HepG2 (cell line): ENCODE measurements at regions not wholly inside any gene's neighbourhood (a gene's known extent, or its start where the extent isn't known, plus 50 kb on each side); places are given as distances from the start of the nearest gene placed in this dataset.

ENCODE experiments used
- ATAC-seq: fragments of 200-7000 bp; cut with Tn5 transposase; 3 replicates; pipeline ENCODE4 v1.9.1; 2020; ENCODE audit warnings: mild to moderate bottlenecking, moderate library complexity
- BruUV-seq: library from RNA; stranded (reverse); fragments of 400-500 nt; replicated peaks from 2 replicates; lab custom pipeline; 2021; lab: Mats Ljungman, UMichigan
- CTCF ChIA-PET: fragments of 300-600 bp; formaldehyde crosslinking; extraction: SDS; loops from one replicate; lab custom pipeline; 2021; ENCODE audit warnings: low total read pairs, inconsistent platforms, low intra/inter-chr PET ratio; lab: Yijun Ruan, JAX
- POLR2A ChIA-PET: fragments of 350-600 bp; sonication (Branson Sonifier 250); formaldehyde crosslinking; loops from one replicate; lab custom pipeline; 2020; ENCODE audit warnings: antibody characterized with exemption, inconsistent platforms; lab: Yijun Ruan, JAX
- DNase-seq: peaks from one replicate; pipeline ENCODE4 v3.0.0-alpha.2; 2015; ENCODE audit warnings: low spot score
- FAIRE-seq: peaks from 3 replicates; lab custom pipeline; 2011; peaks lifted over from hg19 to GRCh38; lab: Jason Lieb, UNC
- H2AFZ ChIP-seq: one replicate; pipeline ENCODE4 v1.6.1; 2011; ENCODE audit warnings: low read length, inconsistent platforms
- H3K27ac ChIP-seq: fragments of 300-600 bp; 3 replicates; pipeline ENCODE4 v1.8.0; 2011; ENCODE audit warnings: mixed run types, mild to moderate bottlenecking, mixed read lengths, low read length, inconsistent platforms; ENCODE audit not compliant: insufficient read depth; ENCODE audit errors: extremely low read length
- H3K27me3 ChIP-seq, 2 experiments: fragments of 200-600 bp in 1 of 2; 2 replicates in 1 of 2; 3 replicates in 1 of 2; pipeline versions ENCODE4 v1.6.0 to v1.8.0; 2011; ENCODE audit warnings: low read length in 2 of 2, mild to moderate bottlenecking in 2 of 2, moderate library complexity in 2 of 2, inconsistent platforms in 1 of 2; ENCODE audit not compliant: insufficient read depth in 2 of 2, control insufficient read depth in 1 of 2
- H3K36me3 ChIP-seq, 2 experiments: fragments of 200-600 bp in 1 of 2; replicated peaks in 1 of 2; 2 replicates in 1 of 2; 3 replicates in 1 of 2; pipeline versions ENCODE4 v1.5.1 to v1.8.0; 2011; ENCODE audit warnings: low read length in 2 of 2, inconsistent platforms in 1 of 2; ENCODE audit not compliant: insufficient read depth in 2 of 2, control insufficient read depth in 1 of 2
- H3K4me1 ChIP-seq: 2 replicates; pipeline ENCODE4 v1.5.1; 2012; ENCODE audit warnings: low read length, inconsistent platforms; ENCODE audit not compliant: insufficient read depth
- H3K4me2 ChIP-seq: 2 replicates; pipeline ENCODE4 v1.6.0; 2011; ENCODE audit warnings: low read depth, low read length, inconsistent platforms
- H3K4me3 ChIP-seq, 3 experiments: fragments of 200-600 bp in 1 of 3; sonication (generic), shearing (Covaris generic) in 1 of 3; replicated peaks in 1 of 3; 2 replicates each; pipeline ENCODE4 v1.5.1; 2011 to 2016; ENCODE audit warnings: low read length in 3 of 3, inconsistent platforms in 2 of 3, low read depth in 2 of 3, mild to moderate bottlenecking in 2 of 3, control low read depth in 1 of 3, mixed read lengths in 1 of 3; ENCODE audit not compliant: insufficient read depth in 1 of 3
- H3K79me2 ChIP-seq: one replicate; pipeline ENCODE4 v1.6.1; 2011; ENCODE audit warnings: low read length, inconsistent platforms; ENCODE audit not compliant: insufficient read depth
- H3K9ac ChIP-seq: 2 replicates; pipeline ENCODE4 v1.6.0; 2011; ENCODE audit warnings: mild to moderate bottlenecking, low read depth, low read length, inconsistent platforms; ENCODE audit not compliant: insufficient read depth
- H3K9me3 ChIP-seq: 2 replicates; pipeline ENCODE4 v1.5.1; 2012; ENCODE audit warnings: mild to moderate bottlenecking, low read length
- H4K20me1 ChIP-seq: 2 replicates; pipeline ENCODE4 v1.6.0; 2011; ENCODE audit warnings: inconsistent platforms, mild to moderate bottlenecking, low read length, moderate library complexity; ENCODE audit not compliant: insufficient read depth
- DPF2 ChIP-seq: sonication (generic); formaldehyde crosslinking; IDR thresholded peaks from 2 replicates; pipeline ENCODE4 v1.4.0; 2020; ENCODE audit warnings: mild to moderate bottlenecking, low read depth, missing genetic modification reagents, borderline replicate concordance
- DRAP1 ChIP-seq: IDR thresholded peaks from 2 replicates; pipeline ENCODE4 v1.6.1; 2016; ENCODE audit warnings: missing genetic modification reagents, missing compliant biosample characterization
- FOXJ3 ChIP-seq: sonication (generic); formaldehyde crosslinking; IDR thresholded peaks from 2 replicates; pipeline ENCODE4 v1.4.0; 2020; ENCODE audit warnings: missing genetic modification reagents, mild to moderate bottlenecking, borderline replicate concordance
- HMG20A ChIP-seq: IDR thresholded peaks from 2 replicates; pipeline ENCODE4 v1.6.1; 2016; ENCODE audit warnings: borderline replicate concordance
- MXD4 ChIP-seq: IDR thresholded peaks from 2 replicates; pipeline ENCODE4 v1.6.1; 2016; ENCODE audit warnings: mild to moderate bottlenecking, missing biosample characterization, missing genetic modification reagents
- MYNN ChIP-seq: sonication (generic); formaldehyde crosslinking; IDR thresholded peaks from 2 replicates; pipeline ENCODE4 v1.4.0; 2020; ENCODE audit warnings: mild to moderate bottlenecking, low read depth, missing genetic modification reagents
- NFATC3 ChIP-seq: sonication (generic); formaldehyde crosslinking; IDR thresholded peaks from 2 replicates; pipeline ENCODE4 v1.5.1; 2020; ENCODE audit warnings: mild to moderate bottlenecking, missing genetic modification reagents
- ONECUT2 ChIP-seq: sonication (generic); formaldehyde crosslinking; IDR thresholded peaks from 2 replicates; pipeline ENCODE4 v1.4.0; 2020; ENCODE audit warnings: missing genetic modification reagents
- XBP1 ChIP-seq: sonication (generic); formaldehyde crosslinking; IDR thresholded peaks from 2 replicates; pipeline ENCODE4 v1.5.0; 2020; ENCODE audit warnings: missing genetic modification reagents
- ZIK1 ChIP-seq: sonication (generic); formaldehyde crosslinking; IDR thresholded peaks from 2 replicates; pipeline ENCODE4 v1.5.0; 2020; ENCODE audit warnings: mild to moderate bottlenecking, low read depth, missing genetic modification reagents, borderline replicate concordance
- ZMYM2 ChIP-seq: sonication (generic); formaldehyde crosslinking; IDR thresholded peaks from 2 replicates; pipeline ENCODE4 v1.8.0; 2022; ENCODE audit warnings: mild to moderate bottlenecking, missing genetic modification reagents
- ZNF563 ChIP-seq: sonication (generic); formaldehyde crosslinking; IDR thresholded peaks from 2 replicates; pipeline ENCODE4 v1.8.0; 2022; ENCODE audit warnings: mild to moderate bottlenecking, moderate library complexity, missing genetic modification reagents
- ZNF709 ChIP-seq: sonication (generic); formaldehyde crosslinking; IDR thresholded peaks from 2 replicates; pipeline ENCODE4 v1.5.0; 2020; ENCODE audit warnings: mild to moderate bottlenecking, missing genetic modification reagents
- WGBS: methylation state at CpG from one replicate; pipeline ENCODE4 v1.1.6; 2017; ENCODE audit warnings: low lambda C conversion rate; 5-methylcytosine and 5-hydroxymethylcytosine counted together
- in situ Hi-C: cut with HindIII; loops from 2 replicates; pipeline ENCODE4 v1.10.0; 2017; ENCODE audit warnings: low pct_unique_long_range_greater_than_20kb; ENCODE audit not compliant: extremely low pct_ligation_motif_present
- intact Hi-C: fragments of 100-400 bp; cut with micrococcal nuclease; formaldehyde crosslinking; loops from one replicate; pipeline ENCODE4 v1.10.0; 2022; ENCODE audit not compliant: unreplicated experiment
- TF ChIP-seq, protein P1 (sequence below): sonication (generic); formaldehyde crosslinking; IDR thresholded peaks from 2 replicates; pipeline ENCODE4 v1.8.0; 2022; ENCODE audit warnings: mild to moderate bottlenecking, missing genetic modification reagents, borderline replicate concordance
- TF ChIP-seq, protein P2 (sequence below): sonication (generic); formaldehyde crosslinking; IDR thresholded peaks from 2 replicates; pipeline ENCODE4 v1.8.1; 2022; ENCODE audit warnings: low read depth, mild to moderate bottlenecking, missing genetic modification reagents

DNA sequence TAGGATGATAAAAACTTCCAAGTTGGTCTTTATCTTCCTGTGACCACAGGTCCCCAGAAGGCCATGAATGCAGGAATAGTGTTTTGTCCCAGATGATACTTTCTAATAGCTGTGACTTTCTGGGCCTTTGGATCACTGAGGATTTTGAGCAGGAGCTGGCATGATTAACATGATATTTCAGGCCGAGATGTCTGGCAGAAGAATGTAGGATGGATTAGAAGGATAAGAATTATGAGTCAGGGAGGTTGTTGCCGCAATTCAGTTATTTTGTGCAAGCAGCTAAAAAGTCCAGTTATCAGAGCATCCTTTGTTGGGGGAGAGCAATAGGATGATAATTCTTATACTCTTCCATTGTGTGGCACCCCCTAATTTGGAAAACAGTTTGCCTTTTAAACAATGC is 189.7 kb downstream of the PSAT1 start (continued):
- TF ChIP-seq ZNF709 (CRISPR knock-in tag): no peak
- no peak for TF ChIP-seq MXD4 (CRISPR knock-in tag)
- no peak for TF ChIP-seq HMG20A
- no peak for TF ChIP-seq NFATC3 (CRISPR knock-in tag)
- TF ChIP-seq MYNN (CRISPR knock-in tag): no peak
- no peak for TF ChIP-seq XBP1 (CRISPR knock-in tag)
- no peak for TF ChIP-seq ZIK1

GRCh38 chr9:78490231-78490630 is 193.3 kb downstream of the PSAT1 start:
- Histone ChIP-seq H3K4me1 (no peaks in the 10 kb centered on the region), H3K79me2 (no peaks in the 10 kb centered on the region), H3K9ac (no peak overlapping the region), H2AFZ (no peak overlapping the region), H3K4me2 (no peak overlapping the region), H3K36me3 (no peaks in the 10 kb centered on the region), H3K9me3 (no peaks in the 10 kb centered on the region), H3K27me3 (no peaks in the 10 kb centered on the region), H4K20me1 (no peaks in the 10 kb centered on the region), H3K27ac (no peak overlapping the region), H3K4me3 (no peak overlapping the region)
- ATAC-seq (no peak), FAIRE-seq (no peak), DNase-seq (no peak)
- WGBS: 0% methylated on average over 2 of the region's 4 CpGs
- in situ Hi-C loops: no loop called here
- BruUV-seq: no TSS peak
- CTCF ChIA-PET: no interaction called here
- TF ChIP-seq ZMYM2 (CRISPR knock-in tag) (no peak), FOXJ3 (CRISPR knock-in tag) (no peak), ONECUT2 (CRISPR knock-in tag) (no peak), DPF2 (CRISPR knock-in tag) (no peak), ZNF563 (no peak), DRAP1 (CRISPR knock-in tag) (no peak)
- TF ChIP-seq, protein P1, sequence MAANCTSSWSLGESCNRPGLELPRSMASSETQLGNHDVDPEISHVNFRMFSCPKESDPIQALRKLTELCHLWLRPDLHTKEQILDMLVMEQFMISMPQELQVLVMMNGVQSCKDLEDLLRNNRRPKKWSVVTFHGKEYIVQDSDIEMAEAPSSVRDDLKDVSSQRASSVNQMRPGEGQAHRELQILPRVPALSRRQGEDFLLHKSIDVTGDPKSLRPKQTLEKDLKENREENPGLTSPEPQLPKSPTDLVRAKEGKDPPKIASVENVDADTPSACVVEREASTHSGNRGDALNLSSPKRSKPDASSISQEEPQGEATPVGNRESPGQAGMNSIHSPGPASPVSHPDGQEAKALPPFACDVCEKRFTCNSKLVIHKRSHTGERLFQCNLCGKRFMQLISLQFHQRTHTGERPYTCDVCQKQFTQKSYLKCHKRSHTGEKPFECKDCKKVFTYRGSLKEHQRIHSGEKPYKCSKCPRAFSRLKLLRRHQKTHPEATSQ (CRISPR knock-in tag): no peak
- TF ChIP-seq, protein P2, sequence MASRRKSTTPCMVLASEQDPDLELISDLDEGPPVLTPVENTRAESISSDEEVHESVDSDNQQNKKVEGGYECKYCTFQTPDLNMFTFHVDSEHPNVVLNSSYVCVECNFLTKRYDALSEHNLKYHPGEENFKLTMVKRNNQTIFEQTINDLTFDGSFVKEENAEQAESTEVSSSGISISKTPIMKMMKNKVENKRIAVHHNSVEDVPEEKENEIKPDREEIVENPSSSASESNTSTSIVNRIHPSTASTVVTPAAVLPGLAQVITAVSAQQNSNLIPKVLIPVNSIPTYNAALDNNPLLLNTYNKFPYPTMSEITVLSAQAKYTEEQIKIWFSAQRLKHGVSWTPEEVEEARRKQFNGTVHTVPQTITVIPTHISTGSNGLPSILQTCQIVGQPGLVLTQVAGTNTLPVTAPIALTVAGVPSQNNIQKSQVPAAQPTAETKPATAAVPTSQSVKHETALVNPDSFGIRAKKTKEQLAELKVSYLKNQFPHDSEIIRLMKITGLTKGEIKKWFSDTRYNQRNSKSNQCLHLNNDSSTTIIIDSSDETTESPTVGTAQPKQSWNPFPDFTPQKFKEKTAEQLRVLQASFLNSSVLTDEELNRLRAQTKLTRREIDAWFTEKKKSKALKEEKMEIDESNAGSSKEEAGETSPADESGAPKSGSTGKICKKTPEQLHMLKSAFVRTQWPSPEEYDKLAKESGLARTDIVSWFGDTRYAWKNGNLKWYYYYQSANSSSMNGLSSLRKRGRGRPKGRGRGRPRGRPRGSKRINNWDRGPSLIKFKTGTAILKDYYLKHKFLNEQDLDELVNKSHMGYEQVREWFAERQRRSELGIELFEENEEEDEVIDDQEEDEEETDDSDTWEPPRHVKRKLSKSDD (CRISPR knock-in tag): no peak
- POLR2A ChIA-PET: no interaction called here
- intact Hi-C loops: no loop called here
